GM12892 (cell line): ENCODE measurements at regions not wholly inside any gene's neighbourhood (a gene's known extent, or its start where the extent isn't known, plus 50 kb on each side); places are given as distances from the start of the nearest gene placed in this dataset.

Source experiments
- POLR2A ChIP-seq: IDR thresholded peaks from 2 replicates; pipeline ENCODE4 v1.6.1; 2011; ENCODE audit warnings: low read depth, low read length, control low read depth
- TAF1 ChIP-seq: IDR thresholded peaks from 2 replicates; pipeline ENCODE4 v1.6.1; 2011; ENCODE audit warnings: low read depth, mild to moderate bottlenecking, control low read depth, low read length, borderline replicate concordance

- TF ChIP-seq TAF1 (no peak), POLR2A (no peak)
Measured at GRCh38 chr5:17430241-17430640, 67.8 kb upstream of the TAF11L2 start.
